K562 (cell line): ENCODE measurements at regions not wholly inside any gene's neighbourhood (a gene's known extent, or its start where the extent isn't known, plus 50 kb on each side); places are given as distances from the start of the nearest gene placed in this dataset.

Experiments used
- CCAR2 ChIP-seq: fragments of 200-400 bp; formaldehyde crosslinking; IDR thresholded peaks from 2 replicates; pipeline ENCODE4 v1.6.1; 2017; ENCODE audit warnings: mild to moderate bottlenecking, low read depth, low read length
- POLR2G ChIP-seq: fragments of 200-400 bp; formaldehyde crosslinking; IDR thresholded peaks from 2 replicates; pipeline ENCODE4 v1.6.1; 2017; ENCODE audit warnings: low read depth, mild to moderate bottlenecking, antibody characterized with exemption, low read length, moderate library complexity
- SREBF1 ChIP-seq: fragments of 150-350 bp; IDR thresholded peaks from 2 replicates; pipeline ENCODE4 v1.6.1; 2014; ENCODE audit warnings: antibody characterized with exemption, low read depth, low read length, borderline replicate concordance
- TF ChIP-seq, protein P1 (sequence below): fragments of 200-600 bp; sonication (generic); IDR thresholded peaks from one replicate; pipeline ENCODE4 v1.6.1; 2012; ENCODE audit warnings: mild to moderate bottlenecking, low read depth, low read length, inconsistent platforms
- TF ChIP-seq, protein P2 (sequence below): fragments of 450-650 bp; IDR thresholded peaks from 2 replicates; pipeline ENCODE4 v1.6.1; 2016; ENCODE audit warnings: mild to moderate bottlenecking
- TF ChIP-seq, protein P3 (sequence below): sonication (generic); formaldehyde crosslinking; IDR thresholded peaks from 2 replicates; pipeline ENCODE4 v1.8.1; 2023; ENCODE audit warnings: missing genetic modification reagents, mild to moderate bottlenecking, borderline replicate concordance
- TF ChIP-seq, protein P4 (sequence below): fragments of 250-450 bp; sonication (Bioruptor Pico); IDR thresholded peaks from 2 replicates; pipeline ENCODE4 v1.4.0; 2020; ENCODE audit warnings: mild to moderate bottlenecking

DNA sequence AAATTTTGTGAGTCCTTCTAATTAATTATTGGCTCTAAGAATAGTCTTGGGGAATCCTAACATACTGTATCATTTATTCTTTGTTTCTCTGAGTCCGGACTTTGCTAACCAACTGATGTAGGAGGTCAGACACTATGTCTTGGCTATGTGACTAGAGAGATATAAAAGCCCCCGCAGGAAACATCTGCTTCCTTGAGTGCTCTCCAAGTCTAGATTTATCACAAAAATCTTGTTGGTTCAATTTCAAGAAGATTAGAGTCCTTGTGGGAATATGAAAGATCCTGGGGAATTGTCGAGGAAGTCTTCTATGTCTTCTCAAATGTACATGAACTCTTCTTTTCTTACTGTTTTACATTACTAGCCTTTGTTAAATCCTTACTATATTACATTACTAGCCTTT is 1712.5 kb downstream of the NCAM2 start (continued):
- TF ChIP-seq, protein P1, sequence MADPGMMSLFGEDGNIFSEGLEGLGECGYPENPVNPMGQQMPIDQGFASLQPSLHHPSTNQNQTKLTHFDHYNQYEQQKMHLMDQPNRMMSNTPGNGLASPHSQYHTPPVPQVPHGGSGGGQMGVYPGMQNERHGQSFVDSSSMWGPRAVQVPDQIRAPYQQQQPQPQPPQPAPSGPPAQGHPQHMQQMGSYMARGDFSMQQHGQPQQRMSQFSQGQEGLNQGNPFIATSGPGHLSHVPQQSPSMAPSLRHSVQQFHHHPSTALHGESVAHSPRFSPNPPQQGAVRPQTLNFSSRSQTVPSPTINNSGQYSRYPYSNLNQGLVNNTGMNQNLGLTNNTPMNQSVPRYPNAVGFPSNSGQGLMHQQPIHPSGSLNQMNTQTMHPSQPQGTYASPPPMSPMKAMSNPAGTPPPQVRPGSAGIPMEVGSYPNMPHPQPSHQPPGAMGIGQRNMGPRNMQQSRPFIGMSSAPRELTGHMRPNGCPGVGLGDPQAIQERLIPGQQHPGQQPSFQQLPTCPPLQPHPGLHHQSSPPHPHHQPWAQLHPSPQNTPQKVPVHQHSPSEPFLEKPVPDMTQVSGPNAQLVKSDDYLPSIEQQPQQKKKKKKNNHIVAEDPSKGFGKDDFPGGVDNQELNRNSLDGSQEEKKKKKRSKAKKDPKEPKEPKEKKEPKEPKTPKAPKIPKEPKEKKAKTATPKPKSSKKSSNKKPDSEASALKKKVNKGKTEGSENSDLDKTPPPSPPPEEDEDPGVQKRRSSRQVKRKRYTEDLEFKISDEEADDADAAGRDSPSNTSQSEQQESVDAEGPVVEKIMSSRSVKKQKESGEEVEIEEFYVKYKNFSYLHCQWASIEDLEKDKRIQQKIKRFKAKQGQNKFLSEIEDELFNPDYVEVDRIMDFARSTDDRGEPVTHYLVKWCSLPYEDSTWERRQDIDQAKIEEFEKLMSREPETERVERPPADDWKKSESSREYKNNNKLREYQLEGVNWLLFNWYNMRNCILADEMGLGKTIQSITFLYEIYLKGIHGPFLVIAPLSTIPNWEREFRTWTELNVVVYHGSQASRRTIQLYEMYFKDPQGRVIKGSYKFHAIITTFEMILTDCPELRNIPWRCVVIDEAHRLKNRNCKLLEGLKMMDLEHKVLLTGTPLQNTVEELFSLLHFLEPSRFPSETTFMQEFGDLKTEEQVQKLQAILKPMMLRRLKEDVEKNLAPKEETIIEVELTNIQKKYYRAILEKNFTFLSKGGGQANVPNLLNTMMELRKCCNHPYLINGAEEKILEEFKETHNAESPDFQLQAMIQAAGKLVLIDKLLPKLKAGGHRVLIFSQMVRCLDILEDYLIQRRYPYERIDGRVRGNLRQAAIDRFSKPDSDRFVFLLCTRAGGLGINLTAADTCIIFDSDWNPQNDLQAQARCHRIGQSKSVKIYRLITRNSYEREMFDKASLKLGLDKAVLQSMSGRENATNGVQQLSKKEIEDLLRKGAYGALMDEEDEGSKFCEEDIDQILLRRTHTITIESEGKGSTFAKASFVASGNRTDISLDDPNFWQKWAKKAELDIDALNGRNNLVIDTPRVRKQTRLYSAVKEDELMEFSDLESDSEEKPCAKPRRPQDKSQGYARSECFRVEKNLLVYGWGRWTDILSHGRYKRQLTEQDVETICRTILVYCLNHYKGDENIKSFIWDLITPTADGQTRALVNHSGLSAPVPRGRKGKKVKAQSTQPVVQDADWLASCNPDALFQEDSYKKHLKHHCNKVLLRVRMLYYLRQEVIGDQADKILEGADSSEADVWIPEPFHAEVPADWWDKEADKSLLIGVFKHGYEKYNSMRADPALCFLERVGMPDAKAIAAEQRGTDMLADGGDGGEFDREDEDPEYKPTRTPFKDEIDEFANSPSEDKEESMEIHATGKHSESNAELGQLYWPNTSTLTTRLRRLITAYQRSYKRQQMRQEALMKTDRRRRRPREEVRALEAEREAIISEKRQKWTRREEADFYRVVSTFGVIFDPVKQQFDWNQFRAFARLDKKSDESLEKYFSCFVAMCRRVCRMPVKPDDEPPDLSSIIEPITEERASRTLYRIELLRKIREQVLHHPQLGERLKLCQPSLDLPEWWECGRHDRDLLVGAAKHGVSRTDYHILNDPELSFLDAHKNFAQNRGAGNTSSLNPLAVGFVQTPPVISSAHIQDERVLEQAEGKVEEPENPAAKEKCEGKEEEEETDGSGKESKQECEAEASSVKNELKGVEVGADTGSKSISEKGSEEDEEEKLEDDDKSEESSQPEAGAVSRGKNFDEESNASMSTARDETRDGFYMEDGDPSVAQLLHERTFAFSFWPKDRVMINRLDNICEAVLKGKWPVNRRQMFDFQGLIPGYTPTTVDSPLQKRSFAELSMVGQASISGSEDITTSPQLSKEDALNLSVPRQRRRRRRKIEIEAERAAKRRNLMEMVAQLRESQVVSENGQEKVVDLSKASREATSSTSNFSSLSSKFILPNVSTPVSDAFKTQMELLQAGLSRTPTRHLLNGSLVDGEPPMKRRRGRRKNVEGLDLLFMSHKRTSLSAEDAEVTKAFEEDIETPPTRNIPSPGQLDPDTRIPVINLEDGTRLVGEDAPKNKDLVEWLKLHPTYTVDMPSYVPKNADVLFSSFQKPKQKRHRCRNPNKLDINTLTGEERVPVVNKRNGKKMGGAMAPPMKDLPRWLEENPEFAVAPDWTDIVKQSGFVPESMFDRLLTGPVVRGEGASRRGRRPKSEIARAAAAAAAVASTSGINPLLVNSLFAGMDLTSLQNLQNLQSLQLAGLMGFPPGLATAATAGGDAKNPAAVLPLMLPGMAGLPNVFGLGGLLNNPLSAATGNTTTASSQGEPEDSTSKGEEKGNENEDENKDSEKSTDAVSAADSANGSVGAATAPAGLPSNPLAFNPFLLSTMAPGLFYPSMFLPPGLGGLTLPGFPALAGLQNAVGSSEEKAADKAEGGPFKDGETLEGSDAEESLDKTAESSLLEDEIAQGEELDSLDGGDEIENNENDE: no peak
- TF ChIP-seq POLR2G (no peak), SREBF1 (no peak), CCAR2 (no peak)
- TF ChIP-seq, protein P2, sequence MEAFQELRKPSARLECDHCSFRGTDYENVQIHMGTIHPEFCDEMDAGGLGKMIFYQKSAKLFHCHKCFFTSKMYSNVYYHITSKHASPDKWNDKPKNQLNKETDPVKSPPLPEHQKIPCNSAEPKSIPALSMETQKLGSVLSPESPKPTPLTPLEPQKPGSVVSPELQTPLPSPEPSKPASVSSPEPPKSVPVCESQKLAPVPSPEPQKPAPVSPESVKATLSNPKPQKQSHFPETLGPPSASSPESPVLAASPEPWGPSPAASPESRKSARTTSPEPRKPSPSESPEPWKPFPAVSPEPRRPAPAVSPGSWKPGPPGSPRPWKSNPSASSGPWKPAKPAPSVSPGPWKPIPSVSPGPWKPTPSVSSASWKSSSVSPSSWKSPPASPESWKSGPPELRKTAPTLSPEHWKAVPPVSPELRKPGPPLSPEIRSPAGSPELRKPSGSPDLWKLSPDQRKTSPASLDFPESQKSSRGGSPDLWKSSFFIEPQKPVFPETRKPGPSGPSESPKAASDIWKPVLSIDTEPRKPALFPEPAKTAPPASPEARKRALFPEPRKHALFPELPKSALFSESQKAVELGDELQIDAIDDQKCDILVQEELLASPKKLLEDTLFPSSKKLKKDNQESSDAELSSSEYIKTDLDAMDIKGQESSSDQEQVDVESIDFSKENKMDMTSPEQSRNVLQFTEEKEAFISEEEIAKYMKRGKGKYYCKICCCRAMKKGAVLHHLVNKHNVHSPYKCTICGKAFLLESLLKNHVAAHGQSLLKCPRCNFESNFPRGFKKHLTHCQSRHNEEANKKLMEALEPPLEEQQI: no peak
- TF ChIP-seq, protein P3, sequence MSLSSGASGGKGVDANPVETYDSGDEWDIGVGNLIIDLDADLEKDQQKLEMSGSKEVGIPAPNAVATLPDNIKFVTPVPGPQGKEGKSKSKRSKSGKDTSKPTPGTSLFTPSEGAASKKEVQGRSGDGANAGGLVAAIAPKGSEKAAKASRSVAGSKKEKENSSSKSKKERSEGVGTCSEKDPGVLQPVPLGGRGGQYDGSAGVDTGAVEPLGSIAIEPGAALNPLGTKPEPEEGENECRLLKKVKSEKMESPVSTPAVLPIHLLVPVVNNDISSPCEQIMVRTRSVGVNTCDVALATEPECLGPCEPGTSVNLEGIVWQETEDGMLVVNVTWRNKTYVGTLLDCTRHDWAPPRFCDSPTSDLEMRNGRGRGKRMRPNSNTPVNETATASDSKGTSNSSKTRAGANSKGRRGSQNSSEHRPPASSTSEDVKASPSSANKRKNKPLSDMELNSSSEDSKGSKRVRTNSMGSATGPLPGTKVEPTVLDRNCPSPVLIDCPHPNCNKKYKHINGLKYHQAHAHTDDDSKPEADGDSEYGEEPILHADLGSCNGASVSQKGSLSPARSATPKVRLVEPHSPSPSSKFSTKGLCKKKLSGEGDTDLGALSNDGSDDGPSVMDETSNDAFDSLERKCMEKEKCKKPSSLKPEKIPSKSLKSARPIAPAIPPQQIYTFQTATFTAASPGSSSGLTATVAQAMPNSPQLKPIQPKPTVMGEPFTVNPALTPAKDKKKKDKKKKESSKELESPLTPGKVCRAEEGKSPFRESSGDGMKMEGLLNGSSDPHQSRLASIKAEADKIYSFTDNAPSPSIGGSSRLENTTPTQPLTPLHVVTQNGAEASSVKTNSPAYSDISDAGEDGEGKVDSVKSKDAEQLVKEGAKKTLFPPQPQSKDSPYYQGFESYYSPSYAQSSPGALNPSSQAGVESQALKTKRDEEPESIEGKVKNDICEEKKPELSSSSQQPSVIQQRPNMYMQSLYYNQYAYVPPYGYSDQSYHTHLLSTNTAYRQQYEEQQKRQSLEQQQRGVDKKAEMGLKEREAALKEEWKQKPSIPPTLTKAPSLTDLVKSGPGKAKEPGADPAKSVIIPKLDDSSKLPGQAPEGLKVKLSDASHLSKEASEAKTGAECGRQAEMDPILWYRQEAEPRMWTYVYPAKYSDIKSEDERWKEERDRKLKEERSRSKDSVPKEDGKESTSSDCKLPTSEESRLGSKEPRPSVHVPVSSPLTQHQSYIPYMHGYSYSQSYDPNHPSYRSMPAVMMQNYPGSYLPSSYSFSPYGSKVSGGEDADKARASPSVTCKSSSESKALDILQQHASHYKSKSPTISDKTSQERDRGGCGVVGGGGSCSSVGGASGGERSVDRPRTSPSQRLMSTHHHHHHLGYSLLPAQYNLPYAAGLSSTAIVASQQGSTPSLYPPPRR (CRISPR knock-in tag): no peak
- TF ChIP-seq, protein P4, sequence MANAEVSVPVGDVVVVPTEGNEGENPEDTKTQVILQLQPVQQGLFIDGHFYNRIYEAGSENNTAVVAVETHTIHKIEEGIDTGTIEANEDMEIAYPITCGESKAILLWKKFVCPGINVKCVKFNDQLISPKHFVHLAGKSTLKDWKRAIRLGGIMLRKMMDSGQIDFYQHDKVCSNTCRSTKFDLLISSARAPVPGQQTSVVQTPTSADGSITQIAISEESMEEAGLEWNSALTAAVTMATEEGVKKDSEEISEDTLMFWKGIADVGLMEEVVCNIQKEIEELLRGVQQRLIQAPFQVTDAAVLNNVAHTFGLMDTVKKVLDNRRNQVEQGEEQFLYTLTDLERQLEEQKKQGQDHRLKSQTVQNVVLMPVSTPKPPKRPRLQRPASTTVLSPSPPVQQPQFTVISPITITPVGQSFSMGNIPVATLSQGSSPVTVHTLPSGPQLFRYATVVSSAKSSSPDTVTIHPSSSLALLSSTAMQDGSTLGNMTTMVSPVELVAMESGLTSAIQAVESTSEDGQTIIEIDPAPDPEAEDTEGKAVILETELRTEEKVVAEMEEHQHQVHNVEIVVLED: no peak
